ENCODE measurements at regions not wholly inside any gene's neighbourhood (a gene's known extent, or its start where the extent isn't known, plus 50 kb on each side); places are given as distances from the start of the nearest gene placed in this dataset.
A peak's percentile ranks its signal among the peaks of the same experiment; 100 is the strongest.

DNA sequence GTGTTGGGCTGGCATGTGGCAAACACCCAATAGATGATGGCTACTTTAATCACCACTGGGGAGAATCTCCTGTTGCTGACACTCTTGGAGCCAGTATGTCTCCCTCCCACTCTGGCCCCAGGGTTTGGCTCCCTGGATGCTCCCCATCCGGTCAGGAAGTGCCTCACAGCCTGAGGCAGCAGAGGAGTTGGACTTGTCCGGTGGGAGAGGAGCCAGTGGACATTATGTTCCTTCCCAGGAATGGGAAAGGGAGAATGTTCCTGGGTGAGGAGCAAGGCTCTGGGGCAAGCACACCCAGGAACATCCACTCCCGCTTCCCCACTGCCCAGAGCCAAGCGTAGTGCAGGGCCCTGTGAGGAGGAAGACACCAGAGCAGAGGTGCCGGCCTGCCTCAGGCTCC, 84.6 kb upstream of the NAV2 start:
- TF ChIP-seq, protein P1, sequence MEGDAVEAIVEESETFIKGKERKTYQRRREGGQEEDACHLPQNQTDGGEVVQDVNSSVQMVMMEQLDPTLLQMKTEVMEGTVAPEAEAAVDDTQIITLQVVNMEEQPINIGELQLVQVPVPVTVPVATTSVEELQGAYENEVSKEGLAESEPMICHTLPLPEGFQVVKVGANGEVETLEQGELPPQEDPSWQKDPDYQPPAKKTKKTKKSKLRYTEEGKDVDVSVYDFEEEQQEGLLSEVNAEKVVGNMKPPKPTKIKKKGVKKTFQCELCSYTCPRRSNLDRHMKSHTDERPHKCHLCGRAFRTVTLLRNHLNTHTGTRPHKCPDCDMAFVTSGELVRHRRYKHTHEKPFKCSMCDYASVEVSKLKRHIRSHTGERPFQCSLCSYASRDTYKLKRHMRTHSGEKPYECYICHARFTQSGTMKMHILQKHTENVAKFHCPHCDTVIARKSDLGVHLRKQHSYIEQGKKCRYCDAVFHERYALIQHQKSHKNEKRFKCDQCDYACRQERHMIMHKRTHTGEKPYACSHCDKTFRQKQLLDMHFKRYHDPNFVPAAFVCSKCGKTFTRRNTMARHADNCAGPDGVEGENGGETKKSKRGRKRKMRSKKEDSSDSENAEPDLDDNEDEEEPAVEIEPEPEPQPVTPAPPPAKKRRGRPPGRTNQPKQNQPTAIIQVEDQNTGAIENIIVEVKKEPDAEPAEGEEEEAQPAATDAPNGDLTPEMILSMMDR (IDR thresholded peaks at IDR 0.05): peak in 1 of 4 experiments; percentile 40
- TF ChIP-seq POLR2A (IDR thresholded peaks at IDR 0.05): no peak
